ENCODE measurements at regions not wholly inside any gene's neighbourhood (a gene's known extent, or its start where the extent isn't known, plus 50 kb on each side); places are given as distances from the start of the nearest gene placed in this dataset.

DNA sequence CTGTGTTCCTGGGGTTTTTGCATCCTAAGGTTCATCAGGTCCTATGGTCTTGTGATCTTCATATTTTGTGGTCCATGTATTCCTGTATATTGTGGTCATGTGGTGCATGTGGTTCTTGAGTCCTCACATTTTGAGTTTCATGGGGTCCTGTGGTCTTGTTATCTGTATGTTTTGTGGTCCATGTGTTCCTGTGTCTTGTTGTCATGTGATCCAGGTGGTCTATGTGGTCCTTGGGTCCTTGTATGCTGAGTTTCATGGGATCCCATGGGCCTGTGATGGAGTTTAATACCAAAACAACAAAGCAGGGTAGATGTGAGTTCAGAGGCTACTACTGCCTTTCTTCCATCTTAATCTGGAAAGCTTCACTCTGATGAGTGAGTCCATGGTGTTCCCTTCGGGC lies 166.4 kb downstream of the TMEM18 start:
- no peak for DNase-seq (ENCODE audit: low read depth in 2 of 2)

DNA sequence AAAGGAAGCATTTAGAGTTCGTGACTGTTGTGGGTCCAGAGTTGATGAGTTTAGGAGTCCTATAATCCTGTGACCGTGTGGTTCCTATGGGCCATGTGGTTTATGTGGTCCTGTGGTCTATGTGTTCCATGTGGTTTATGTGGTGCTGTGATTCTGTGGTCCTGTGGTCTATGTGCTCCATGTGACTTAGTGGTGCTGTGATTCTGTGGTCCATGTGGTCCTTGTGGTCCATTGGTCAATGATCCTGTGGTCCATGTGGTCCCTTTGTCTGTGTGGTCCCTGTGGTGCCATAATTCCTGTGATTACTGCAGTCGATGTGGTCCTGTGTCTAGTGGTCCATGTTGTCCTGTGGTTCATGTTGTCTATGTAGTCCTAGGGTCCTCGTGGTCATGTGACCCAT lies 167.3 kb downstream of the TMEM18 start:
- no peak for DNase-seq (ENCODE audit: low read depth in 2 of 2)

DNA sequence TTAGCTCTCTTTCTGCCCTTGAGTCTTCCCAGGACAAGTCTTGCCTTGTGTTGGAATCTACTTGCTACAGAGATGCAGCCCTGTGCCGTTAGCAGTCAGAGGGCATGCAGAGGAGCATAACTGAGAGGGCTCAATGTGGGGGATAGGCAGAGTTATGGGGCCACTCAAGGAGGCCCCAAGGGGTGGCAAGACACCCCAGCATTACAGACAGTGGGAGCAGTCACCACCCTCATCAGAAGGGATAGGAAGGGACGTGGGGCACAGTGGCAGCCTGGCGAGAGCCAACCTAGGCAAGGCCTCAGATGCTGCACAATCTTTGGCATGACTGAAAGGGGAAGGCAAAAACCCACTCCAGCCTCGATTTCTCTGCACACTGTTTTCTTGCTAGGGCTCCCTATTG lies 169.1 kb downstream of the TMEM18 start:
- DNase-seq (ENCODE audit: low read depth in 2 of 2) = no peak

DNA sequence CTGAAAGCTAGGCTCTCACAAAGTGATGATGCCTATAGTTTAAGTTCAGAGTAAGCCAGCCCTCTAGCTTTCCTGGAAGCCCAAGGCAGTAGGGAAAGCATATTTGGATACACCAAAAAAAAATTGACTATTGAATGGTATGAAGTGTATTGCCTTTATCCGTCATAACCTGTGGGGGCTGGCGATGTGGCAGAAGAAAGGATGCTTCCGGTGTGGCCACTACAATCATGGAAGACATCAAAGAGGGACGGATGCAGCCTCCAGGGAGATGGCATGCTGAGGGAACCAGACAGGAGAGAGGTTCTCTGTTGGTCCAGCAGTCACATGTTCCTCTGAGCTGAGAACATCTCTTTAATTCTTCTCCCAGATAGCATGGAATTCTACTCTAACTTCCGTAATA lies 170.3 kb downstream of the TMEM18 start:
- DNase-seq (ENCODE audit: low read depth in 2 of 2) = no peak

DNA sequence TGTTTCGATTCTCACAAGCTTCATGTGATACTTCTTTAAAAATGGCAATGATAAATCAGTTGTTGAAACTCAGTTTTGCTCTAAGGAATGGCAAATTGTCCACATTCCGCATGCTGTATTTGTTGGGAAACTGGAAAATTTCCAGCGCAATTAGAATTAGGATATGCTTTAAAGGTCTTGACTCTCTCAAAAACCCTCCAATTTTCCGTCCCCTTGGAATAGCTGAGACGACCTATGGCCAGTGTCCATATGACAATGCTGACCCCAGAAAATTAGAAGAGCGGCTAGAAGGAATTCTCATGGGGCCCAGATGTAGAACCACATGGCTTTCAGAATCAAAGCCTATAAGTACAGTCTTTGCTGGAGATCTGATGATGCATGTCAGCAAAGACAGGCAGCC lies 170.8 kb downstream of the TMEM18 start:
- DNase-seq (ENCODE audit: low read depth in 2 of 2) = no peak

DNA sequence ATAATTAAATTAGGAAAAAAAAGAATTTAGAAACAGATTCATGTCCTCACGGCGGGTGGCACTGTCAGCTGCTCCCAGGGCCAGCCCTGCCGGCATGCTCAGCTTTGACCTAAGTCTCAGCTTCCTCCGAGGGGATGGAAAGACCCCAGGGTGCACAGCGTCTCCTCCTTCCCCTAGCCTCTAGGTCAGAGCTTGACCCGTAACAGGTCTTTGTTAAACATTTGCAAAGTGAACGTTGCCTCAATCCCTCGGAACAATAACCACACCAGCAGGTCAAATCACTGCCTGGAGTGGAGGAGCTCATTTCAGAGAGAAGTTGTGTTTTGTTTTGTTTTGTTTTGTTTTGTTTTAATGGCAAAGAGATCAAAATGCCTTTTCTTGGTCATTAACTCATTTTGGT lies 171.3 kb downstream of the TMEM18 start:
- DNase-seq (ENCODE audit: low read depth in 2 of 2) = no peak

DNA sequence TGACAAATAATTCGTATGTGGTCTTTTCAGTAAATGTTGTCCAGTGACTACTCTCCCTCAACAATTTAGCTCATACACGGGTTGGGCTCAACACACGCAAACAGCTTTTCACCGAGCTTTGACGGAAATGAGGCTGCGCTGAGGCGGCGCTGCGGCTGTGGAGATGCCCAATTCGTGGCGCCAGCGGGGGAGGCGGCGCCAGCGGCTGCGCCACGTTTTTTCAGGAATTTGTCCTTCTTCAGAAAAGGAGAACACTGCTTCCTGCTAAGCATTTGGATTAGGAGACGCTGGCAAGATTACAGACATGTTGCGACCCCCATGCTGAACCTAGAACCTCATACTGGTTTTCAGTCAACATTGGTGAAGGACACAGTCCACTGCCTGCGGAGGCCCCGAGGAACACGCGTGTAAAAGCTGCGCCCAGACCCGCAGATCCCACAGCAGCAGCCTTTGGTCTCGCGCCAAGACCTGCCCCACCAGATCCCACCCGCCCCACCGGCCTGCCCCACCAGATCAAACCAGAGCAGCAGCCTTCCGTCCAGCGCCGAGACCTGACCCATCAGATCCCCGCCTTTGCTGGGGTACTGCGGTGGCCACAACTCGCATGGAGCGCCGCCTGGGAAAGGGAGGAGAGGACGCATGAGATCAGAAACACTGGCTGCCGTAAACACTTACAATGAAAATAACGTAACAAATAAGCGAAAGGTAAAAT lies 173.8 kb downstream of the TMEM18 start:
- no peak for DNase-seq (ENCODE audit: low read depth in 2 of 2)

DNA sequence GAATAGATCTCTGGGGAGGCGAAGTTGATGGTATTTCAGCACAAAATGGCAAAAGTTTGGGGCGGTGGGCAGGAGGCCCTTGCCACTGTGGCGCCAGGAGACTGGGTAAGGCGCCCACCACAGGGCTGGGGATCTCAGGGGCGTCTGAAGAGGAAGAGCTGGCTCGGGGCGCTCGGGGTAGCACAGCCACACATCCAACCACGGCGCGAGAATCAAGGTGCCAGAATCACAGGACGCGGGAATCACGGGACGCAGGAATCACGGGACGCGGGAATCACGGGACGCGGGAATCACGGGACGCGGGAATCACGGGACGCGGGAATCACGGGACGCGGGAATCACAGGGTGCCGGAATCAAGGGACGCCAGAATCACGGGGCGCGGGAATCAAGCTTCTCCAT lies 174.4 kb downstream of the TMEM18 start:
- DNase-seq (ENCODE audit: low read depth in 2 of 2) = no peak

DNA sequence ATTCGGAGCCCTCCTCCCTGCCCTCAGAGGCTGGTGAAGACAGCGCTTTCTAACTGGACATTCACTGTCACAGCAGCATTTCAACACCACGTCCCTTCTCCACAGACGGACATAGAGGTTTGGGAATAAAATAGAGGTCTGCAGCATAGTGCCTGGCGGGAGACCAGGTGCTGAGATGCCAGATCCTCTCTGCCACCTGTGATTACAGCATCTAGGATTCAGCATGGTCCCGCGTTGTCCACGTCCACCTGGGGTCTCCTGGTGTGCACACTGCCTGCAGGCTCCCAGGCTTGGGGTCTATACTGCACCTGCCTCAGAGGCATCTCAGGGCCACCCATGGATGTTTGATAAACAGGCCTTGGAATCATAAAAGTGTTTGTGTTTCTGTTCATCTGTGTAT lies 175.5 kb downstream of the TMEM18 start:
- DNase-seq (ENCODE audit: low read depth in 2 of 2) = no peak

DNA sequence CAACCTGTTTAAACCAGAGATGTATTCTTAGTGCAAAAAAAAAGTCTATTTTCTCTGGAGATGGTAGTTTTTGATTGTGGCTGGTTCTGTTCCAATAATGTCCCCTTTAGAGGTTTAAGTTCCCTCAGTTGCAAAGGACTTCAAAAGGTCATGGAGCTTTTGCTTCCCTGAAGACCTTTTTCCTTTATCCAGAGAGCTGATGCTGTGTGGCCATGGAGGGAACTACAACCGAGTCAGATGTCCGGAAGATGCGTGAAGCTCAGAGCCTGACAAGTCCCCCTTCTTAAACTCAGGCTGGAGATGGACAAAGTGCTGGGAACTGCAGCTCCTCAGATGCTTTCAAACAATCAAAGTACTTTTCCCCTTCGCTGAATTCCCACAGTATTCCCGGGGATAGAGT lies 176.1 kb downstream of the TMEM18 start:
- DNase-seq (ENCODE audit: low read depth in 2 of 2) = no peak

DNA sequence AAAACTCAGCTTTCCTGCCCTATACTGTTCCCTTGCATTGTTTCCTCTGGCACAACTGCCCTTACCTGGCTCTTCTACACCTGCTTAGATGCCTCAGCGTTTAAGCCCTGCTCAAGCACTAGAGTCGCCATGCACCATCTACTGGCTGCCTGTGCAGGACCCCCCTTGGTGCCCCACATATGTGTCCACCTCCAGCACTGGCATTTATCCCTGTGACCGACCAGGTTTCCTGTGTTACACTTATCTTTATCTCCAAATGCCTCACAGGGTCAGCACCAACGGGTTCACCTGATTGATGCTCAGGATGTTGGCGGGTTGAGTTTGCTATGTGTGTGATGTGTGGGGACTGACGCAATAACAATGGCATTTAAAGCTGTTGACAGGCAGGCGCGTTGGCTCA lies 177.5 kb downstream of the TMEM18 start:
- no peak for DNase-seq (ENCODE audit: low read depth in 2 of 2)

DNA sequence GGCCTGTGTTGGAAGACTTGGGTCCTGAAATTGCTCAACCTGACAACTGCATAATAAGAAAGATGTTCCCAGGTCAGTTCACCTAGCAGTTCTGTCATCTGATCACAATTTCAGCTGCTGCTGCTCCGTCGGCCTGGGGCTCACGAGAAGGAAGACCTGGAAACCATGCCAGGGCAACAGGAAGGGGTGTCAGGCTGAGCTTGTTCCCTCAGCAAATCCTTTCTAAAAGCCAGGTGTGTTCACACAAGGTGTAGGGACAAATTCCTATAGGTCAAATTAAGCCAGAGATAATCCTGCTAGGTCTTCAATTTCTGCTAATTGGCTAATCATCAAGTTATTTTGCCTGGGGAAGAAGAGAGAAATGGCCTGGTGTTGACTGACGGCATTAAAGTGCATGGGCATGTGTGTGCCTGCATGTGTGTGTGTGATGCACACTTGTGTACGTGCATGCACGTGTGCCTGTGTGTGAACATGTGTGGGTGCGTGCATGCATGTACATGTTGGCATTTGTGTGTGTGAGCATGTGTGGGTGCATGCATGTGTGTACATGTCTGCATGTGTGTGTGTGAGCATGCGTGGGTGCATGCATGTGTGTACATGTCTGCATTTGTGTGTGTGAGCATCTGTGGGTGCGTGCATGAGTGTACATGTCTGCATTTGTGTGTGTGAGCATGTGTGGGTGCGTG lies 178.6 kb downstream of the TMEM18 start:
- DNase-seq (ENCODE audit: low read depth in 2 of 2) = no peak

DNA sequence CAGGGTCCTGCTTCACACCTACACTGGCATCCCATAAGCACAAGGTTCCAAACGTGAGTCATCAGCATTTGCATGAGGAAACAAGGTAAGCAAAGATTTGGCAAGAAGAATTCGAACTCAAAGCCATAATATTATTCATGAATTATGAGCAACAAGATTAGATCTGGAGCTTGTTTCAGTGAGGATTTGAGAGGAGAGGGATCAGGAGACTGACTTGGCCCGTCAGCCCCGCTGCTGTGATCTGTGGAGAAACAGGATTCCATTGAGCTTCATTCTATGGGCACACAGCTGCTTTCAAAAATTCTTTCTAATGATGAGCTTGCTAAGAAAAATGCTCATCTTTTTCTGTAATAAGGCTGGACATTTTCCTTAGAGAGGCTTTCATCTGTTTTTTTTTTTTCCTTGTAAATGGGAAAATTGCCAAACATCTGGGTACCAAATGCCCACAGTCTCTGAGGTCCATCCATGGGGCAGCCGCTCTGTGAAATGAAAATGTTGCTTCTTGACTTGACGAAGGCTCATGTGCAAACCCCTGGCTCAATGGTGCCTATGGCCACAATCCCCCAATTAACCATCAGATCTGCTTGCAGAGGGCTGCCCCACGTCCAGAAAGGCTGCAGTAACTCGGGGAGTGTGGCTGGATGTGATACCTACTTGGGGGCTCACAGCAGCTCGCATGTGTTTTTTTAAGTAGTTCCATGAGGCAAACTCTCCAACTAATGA lies 179.3 kb downstream of the TMEM18 start:
- DNase-seq (ENCODE audit: low read depth in 2 of 2) = no peak

DNA sequence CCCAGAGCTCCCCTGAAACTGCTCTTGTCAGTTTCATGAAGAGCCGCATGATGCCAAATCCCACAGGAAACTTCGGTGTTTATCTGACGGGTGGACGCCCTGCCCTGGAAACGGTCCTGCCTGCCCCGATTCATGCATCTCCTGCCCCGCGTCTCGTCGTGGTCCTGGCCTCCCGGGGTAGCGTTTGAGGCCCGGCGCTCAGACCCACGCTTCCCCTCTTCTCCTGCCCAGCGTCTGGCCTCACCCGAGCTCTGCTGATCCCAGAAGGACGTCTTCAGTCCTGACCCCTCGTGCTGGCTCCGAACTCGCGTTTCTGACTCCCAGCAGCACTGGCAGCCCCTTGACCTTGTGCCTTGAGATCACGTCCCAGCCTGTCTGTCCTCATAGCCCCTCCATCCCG lies 180.5 kb downstream of the TMEM18 start:
- DNase-seq (ENCODE audit: low read depth in 2 of 2) = no peak

DNA sequence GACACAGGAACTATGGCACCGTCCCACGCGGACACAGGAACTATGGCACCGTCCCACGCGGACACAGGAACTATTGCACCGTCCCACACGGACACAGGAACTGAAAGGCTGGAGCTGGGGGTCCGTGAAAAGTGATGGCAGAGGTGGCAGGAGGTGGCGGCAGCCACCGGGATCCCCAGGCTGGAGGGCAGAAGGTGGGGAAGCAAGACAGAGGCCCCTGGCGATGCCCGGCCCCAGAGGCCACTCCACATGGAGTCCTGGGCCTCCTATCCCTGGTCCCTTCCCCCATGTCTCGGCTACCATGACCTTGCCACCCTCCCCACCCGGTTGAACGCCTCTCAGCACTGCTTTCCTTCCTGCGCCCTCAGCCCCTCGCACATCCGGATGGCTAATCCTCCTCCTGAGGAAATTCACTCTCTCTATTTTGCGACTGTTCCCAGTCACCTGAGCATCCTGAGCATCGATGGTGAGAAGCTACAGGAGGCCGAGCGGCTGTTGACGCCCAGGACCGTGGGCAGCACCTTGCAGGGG lies 181.4 kb downstream of the TMEM18 start:
- DNase-seq (ENCODE audit: low read depth in 2 of 2) = no peak

DNA sequence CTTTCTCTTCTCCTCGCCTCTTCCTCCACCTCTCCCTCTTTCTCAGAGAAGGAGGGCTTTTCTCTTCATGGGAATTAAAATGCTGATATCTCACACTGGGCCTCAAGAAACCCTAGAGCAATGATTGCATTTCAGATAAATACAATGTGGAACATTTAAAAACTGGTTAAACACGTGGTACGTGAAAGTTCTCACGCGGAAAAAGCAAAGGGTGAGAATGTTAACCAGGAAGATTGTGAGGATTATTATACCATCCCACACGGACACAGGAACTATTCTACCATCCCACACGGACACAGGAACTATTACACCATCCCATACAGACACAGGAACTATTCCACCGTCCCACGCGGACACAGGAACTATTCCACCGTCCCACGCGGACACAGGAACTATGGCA lies 182.4 kb downstream of the TMEM18 start:
- no peak for DNase-seq (ENCODE audit: low read depth in 2 of 2)

DNA sequence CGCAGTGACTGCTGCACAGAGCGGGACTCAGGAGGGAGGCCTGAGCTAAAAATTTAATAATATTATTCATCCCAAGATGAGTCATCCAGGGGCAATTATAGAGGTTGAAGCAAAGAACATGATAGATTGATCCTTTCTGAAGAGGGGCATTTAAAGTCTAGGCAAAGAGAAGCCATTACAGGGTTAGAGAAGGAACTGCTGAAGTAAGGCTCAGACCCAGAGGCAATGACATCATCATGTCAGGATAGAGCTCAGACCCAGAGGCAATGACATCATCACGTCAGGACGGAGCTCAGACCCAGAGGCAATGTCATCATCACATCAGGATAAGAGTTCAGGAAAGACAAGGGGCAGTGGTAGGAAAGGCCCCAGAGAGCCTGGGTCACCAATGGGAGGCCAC lies 184.0 kb downstream of the TMEM18 start:
- DNase-seq (ENCODE audit: low read depth in 2 of 2) = no peak

DNA sequence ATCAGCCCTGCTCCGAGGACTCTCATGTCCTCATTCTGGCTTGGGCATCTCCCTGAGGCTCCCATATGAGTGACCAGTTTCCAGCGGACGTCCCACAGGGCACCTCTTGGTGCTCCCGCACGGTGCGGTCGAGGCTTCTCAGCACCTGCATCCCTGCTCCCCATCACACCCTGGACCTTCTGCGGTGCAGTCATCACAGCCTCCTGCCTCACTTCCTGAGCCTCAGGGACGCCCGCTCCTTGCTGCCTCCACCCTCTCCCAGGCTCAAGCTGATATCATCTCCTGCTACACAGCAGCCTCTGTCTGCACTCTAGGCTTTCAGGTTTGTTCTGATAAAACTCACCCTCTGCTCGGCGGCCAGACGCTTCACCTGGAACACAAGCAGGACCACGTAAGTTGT lies 185.0 kb downstream of the TMEM18 start:
- DNase-seq (ENCODE audit: low read depth in 2 of 2) = no peak

DNA sequence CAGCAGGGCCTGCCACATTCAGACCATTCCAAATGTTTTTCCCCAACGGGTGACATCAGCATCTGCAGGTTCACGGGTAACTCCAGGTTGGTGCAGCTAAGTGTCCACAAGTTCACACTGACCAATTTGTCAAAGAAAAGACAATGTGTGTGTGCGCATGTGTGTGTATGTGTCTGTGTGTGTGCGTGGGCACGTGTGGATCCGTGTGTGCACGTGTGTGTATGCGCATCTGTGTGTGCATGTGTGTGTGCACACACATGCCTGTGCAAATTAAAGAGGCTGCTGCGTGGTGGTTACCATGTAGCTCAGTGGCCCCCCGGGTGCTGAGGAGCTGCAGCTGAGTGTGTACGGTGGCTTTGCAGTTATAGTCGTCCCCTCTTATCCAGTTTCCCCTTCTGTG lies 187.4 kb downstream of the TMEM18 start:
- DNase-seq (ENCODE audit: low read depth in 2 of 2) = no peak

DNA sequence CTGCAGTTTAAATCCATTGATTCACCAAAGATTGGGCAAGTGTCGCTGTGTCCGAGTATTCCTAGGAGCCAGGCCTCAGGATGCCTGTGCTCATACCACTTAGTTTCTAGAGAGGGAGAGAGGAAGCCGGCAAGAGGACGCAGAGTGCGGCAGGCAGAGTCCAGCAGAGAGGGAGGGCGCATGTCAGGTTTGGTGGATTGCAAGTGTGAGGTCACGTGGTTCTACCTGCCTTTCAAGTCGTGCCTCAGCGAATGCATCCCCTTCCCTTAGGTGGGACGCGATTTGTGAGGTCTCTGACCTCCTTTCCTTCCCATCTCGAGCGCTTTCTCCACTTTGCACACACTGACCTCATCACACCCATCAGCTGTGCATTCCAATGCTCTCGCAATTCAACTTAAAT lies 188.1 kb downstream of the TMEM18 start:
- DNase-seq (ENCODE audit: low read depth in 2 of 2) = no peak

DNA sequence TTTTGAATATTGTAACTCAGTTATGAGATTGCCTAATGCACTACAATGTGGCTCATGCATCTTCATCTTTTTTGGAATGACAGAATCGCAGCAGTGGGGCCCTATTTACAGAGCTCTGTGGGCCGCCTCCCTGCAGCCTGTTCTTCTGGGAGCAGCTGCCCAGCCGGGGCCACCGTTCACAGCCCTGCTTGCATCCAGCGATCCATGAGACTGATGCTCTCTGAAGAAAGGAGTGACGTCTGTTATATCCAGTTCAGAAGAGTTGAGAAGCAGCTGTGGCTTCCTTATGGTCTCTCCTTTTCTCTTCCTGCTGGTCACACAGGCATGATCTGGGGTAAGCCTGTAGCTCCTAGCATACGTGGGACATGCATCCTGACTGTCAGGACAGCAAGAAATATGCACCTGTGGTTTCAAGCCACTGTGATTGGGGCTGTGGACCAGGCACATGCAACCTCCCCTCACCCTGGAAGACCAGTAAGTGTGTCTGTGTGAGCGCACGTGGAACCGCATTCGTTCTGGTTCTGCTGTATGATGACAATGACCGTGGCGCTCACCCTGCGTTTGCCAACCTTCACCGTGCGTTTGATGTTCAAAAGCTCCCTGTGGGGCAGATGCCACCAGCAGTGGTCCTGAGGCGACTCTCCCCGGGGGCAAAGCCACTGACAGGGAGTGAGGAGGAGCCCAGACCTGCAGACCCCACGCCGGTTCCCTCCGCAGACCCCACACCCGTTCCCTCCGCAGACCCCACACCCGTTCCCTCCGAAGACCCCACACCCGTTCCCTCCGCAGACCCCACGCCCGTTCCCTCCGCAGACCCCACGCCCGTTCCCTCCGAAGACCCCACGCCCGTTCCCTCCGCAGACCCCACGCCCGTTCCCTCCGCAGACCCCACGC lies 189.8 kb downstream of the TMEM18 start:
- no peak for DNase-seq (ENCODE audit: low read depth in 2 of 2)

DNA sequence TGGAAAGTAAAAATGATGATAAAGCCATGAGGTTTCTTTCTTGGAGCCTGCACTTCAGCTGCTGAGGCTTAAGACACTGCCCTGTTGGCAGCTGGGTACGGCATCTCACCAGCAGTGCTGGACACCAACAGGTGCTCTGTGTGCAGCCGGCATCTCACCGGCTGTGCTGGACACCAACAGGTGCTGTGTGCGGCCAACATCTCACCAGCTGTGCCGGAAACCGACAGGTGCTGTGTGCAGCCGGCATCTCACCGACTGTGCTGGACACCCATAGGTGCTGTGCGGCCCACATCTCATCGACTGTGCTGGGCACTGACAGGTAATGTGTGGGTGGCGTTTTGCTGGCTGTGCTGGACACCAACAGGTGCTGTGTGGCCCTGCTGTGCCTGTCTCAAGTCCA lies 190.8 kb downstream of the TMEM18 start:
- DNase-seq (ENCODE audit: low read depth in 2 of 2) = no peak

All from stimulated activated CD4-positive, alpha-beta T cell treated with anti-CD3 and anti-CD28 coated beads, Interleukin-12 subunit alpha, Interleukin-12 subunit beta, amount 100 ng/mL, for 24 hours (primary cell).